Osteocyte (in vitro differentiated cells): ENCODE measurements at regions not wholly inside any gene's neighbourhood (a gene's known extent, or its start where the extent isn't known, plus 50 kb on each side); places are given as distances from the start of the nearest gene placed in this dataset.

ENCODE experiments used
- DNase-seq: peaks from one replicate; pipeline ENCODE4 v3.0.0; 2021; ENCODE audit warnings: mixed read lengths; ENCODE audit not compliant: unreplicated experiment; ENCODE audit errors: extremely low spot score
- H3K27ac Mint-ChIP-seq: one replicate; pipeline ENCODE4 v1.8.0; 2021; ENCODE audit warnings: mild to moderate bottlenecking, mixed read lengths; ENCODE audit not compliant: unreplicated experiment
- H3K27me3 Mint-ChIP-seq: one replicate; pipeline ENCODE4 v1.8.0; 2021; ENCODE audit warnings: mixed read lengths; ENCODE audit not compliant: unreplicated experiment
- H3K36me3 Mint-ChIP-seq: one replicate; pipeline ENCODE4 v1.8.0; 2021; ENCODE audit warnings: mixed read lengths; ENCODE audit not compliant: unreplicated experiment
- H3K4me1 Mint-ChIP-seq: one replicate; pipeline ENCODE4 v1.8.0; 2021; ENCODE audit warnings: mixed read lengths; ENCODE audit not compliant: unreplicated experiment
- H3K4me3 Mint-ChIP-seq: one replicate; pipeline ENCODE4 v1.8.0; 2021; ENCODE audit warnings: mild to moderate bottlenecking, moderate library complexity, mixed read lengths; ENCODE audit not compliant: unreplicated experiment
- H3K9me3 Mint-ChIP-seq: one replicate; pipeline ENCODE4 v1.8.0; 2021; ENCODE audit warnings: mixed read lengths; ENCODE audit not compliant: unreplicated experiment
- CTCF ChIP-seq: fragments of 200-600 bp; sonication (generic); IDR thresholded peaks from 2 replicates; pipeline ENCODE4 v1.5.0; 2021; ENCODE audit warnings: antibody characterized with exemption, mild to moderate bottlenecking, moderate library complexity

- H3K4me3 Mint-ChIP-seq = no peak overlapping the region
- no peak for TF ChIP-seq CTCF
- peaks cover 5% of the 10 kb centered on the region for H3K27me3 Mint-ChIP-seq
- no peaks in the 10 kb centered on the region for H3K36me3 Mint-ChIP-seq
- no peak overlapping the region for H3K27ac Mint-ChIP-seq
- no peaks in the 10 kb centered on the region for H3K4me1 Mint-ChIP-seq
- no peak for DNase-seq
- H3K9me3 Mint-ChIP-seq = no peaks in the 10 kb centered on the region
Measured at GRCh38 chr2:66057844-66058243, 377.1 kb upstream of the MEIS1 start.

GRCh38 chr2:66050392-66050791 lies 384.5 kb upstream of the MEIS1 start:
- no peaks in the 10 kb centered on the region for H3K36me3 Mint-ChIP-seq
- peaks cover 6% of the 10 kb centered on the region for H3K27me3 Mint-ChIP-seq
- no peak for TF ChIP-seq CTCF
- DNase-seq = no peak
- no peaks in the 10 kb centered on the region for H3K9me3 Mint-ChIP-seq
- H3K4me1 Mint-ChIP-seq = no peaks in the 10 kb centered on the region
- H3K4me3 Mint-ChIP-seq = no peak overlapping the region
- H3K27ac Mint-ChIP-seq = no peak overlapping the region

- H3K36me3 Mint-ChIP-seq = no peaks in the 10 kb centered on the region
- peaks cover 6% of the 10 kb centered on the region for H3K27me3 Mint-ChIP-seq
- no peak for DNase-seq
- H3K9me3 Mint-ChIP-seq = no peaks in the 10 kb centered on the region
- H3K4me1 Mint-ChIP-seq = no peaks in the 10 kb centered on the region
- H3K27ac Mint-ChIP-seq = no peak overlapping the region
- H3K4me3 Mint-ChIP-seq = no peak overlapping the region
- no peak for TF ChIP-seq CTCF
Measured at GRCh38 chr2:66048667-66049066, 386.3 kb upstream of the MEIS1 start.

- H3K27ac Mint-ChIP-seq = no peak overlapping the region
- TF ChIP-seq CTCF = no peak
- H3K4me3 Mint-ChIP-seq = no peak overlapping the region
- H3K27me3 Mint-ChIP-seq = no peaks in the 10 kb centered on the region
- no peaks in the 10 kb centered on the region for H3K36me3 Mint-ChIP-seq
- no peaks in the 10 kb centered on the region for H3K9me3 Mint-ChIP-seq
- H3K4me1 Mint-ChIP-seq = no peaks in the 10 kb centered on the region
- no peak for DNase-seq
Measured at GRCh38 chr2:66041902-66042657, 392.8 kb upstream of the MEIS1 start.

- H3K4me1 Mint-ChIP-seq = no peaks in the 10 kb centered on the region
- H3K36me3 Mint-ChIP-seq = no peaks in the 10 kb centered on the region
- H3K4me3 Mint-ChIP-seq = no peak overlapping the region
- no peaks in the 10 kb centered on the region for H3K27me3 Mint-ChIP-seq
- H3K27ac Mint-ChIP-seq = no peak overlapping the region
- no peaks in the 10 kb centered on the region for H3K9me3 Mint-ChIP-seq
- no peak for DNase-seq
- no peak for TF ChIP-seq CTCF
Measured at GRCh38 chr2:66036948-66037347, 398.0 kb upstream of the MEIS1 start.
